ENCODE measurements at regions not wholly inside any gene's neighbourhood (a gene's known extent, or its start where the extent isn't known, plus 50 kb on each side); places are given as distances from the start of the nearest gene placed in this dataset.

DNA sequence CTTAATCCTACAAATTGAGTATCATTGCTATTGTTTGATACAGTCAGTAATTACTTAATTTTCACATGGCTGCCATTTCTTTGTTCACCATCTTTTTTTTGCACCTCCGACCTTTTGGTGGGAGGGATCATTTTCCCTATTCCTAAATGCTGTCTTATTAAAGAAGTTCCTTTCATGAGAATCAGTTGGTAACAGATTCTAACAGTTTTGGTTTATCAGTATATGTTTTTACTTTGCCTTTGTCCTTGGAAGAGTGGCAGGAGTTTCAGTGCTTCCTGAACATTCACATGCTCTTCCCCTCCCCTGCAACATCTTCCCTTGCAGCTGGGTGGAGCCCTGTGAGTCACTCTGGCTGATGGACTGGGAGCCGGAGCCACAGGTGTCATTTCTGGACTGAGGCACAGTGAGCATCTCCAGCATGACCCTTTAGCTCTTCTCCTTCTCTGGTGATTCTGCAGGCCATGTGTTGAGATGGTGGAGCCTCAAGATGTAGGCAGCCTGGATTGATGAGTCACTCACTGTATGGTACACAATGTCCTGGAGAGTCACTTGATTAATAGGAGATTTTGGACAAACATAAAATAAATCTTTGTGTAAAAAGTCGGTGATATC, 217.7 kb downstream of the URB2 start:
- intact Hi-C loops (cut with micrococcal nuclease) = loop anchor here (10.0 kb wide), 1 partner anchor 179 kb away; no protein-coding TSS in a partner anchor
- DNase-seq = no peak
- no peaks in the 10 kb centered on the region for H3K36me3 Mint-ChIP-seq (ENCODE audit: low read depth)
- H3K9me3 Mint-ChIP-seq = no peaks in the 10 kb centered on the region
- H3K27ac Mint-ChIP-seq = no peak overlapping the region
- H3K4me1 Mint-ChIP-seq = no peaks in the 10 kb centered on the region
- peaks cover 27% of the 10 kb centered on the region for H3K27me3 Mint-ChIP-seq
- H3K4me3 Mint-ChIP-seq = no peak overlapping the region

DNA sequence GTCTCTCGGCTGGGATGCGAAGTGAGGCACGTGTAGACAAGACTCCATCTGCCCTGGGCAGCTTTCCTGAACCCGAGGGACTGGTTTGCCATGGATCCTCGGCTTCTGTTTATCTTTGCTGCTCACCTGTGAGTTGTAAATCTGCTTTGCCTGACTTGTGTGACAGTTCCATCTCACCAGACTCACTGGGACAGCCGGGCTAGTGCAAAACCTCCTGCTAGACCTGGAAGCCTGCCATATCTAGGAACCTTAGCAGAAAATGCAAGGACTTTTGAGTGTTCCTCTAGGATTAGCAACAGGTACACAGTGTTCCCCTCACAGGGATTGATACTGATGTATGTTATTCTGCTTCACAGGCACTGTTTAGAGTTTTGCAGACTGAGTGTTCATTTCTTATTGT, 218.6 kb downstream of the URB2 start:
- H3K4me1 Mint-ChIP-seq = no peaks in the 10 kb centered on the region
- no peaks in the 10 kb centered on the region for H3K36me3 Mint-ChIP-seq (ENCODE audit: low read depth)
- H3K9me3 Mint-ChIP-seq = no peaks in the 10 kb centered on the region
- peaks cover 27% of the 10 kb centered on the region for H3K27me3 Mint-ChIP-seq
- intact Hi-C loops (cut with micrococcal nuclease) = loop anchor here (10.0 kb wide), 1 partner anchor 180 kb away; no protein-coding TSS in a partner anchor
- DNase-seq = no peak
- no peak overlapping the region for H3K4me3 Mint-ChIP-seq
- no peak overlapping the region for H3K27ac Mint-ChIP-seq

DNA sequence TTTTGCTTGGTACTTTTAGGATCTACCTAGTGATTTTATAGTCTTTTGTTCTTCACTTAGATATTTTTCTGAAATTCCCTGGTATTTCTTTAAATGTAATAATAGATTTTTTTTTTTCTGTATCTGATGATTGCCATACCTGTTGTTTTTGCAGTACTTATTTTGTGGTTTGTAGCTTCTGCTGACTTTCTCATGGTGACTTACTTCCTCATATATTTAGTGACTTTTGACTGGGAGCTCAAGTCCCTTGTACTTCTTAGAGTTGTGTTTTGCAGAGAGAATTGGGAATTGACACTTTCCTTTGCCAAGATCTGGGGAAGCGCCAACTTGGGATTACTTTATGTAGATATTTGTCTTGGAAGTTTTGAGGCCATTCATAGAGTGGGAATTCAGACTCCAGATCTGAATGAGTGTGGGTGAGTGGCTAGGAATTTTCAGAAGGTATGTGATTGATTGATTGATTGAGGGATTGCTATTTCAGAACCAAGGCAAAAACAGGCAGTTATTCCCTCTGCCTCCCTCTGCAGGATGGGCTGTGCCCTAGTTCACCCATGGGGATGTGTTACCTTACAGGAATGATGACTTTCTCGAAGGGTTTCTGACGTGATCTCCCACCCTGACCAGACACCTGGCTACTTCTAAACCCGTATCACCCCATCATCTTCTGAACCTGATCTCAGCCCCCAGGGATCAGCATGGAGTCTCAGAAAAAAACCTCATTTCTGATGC, 219.5 kb downstream of the URB2 start:
- Mint-ChIP-seq H3K27me3 (peaks cover 20% of the 10 kb centered on the region), H3K27ac (no peak overlapping the region), H3K4me3 (no peak overlapping the region), H3K9me3 (no peaks in the 10 kb centered on the region), H3K36me3 (ENCODE audit: low read depth) (no peaks in the 10 kb centered on the region), H3K4me1 (no peaks in the 10 kb centered on the region)
- no peak for DNase-seq
- intact Hi-C loops (cut with micrococcal nuclease) = loop anchor here (10.0 kb wide), 1 partner anchor 181 kb away; no protein-coding TSS in a partner anchor

DNA sequence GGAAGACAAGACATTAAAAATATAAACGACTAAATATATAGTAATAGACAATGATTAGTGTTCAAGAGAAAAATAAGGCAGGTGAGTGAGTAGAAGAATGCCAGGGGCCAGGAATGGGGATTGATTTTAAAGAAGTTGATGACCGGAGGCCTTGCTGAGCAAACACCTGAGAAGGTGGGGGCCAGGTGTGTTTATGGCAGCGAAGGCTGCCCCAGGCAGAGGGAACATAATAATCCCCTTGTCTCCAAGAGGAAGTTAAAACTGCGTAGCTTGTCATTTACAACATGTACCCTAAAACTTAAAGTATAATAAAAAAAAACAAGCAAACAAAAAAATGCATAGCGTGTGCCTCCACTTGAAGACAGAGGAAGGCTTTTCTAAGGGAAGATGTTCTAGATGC, 220.3 kb downstream of the URB2 start:
- Mint-ChIP-seq H3K4me1 (no peaks in the 10 kb centered on the region), H3K27me3 (peaks cover 18% of the 10 kb centered on the region), H3K4me3 (no peak overlapping the region), H3K27ac (no peak overlapping the region), H3K36me3 (ENCODE audit: low read depth) (no peaks in the 10 kb centered on the region), H3K9me3 (no peaks in the 10 kb centered on the region)
- DNase-seq = no peak
- intact Hi-C loops (cut with micrococcal nuclease) = loop anchor here (10.0 kb wide), 1 partner anchor 182 kb away; no protein-coding TSS in a partner anchor

DNA sequence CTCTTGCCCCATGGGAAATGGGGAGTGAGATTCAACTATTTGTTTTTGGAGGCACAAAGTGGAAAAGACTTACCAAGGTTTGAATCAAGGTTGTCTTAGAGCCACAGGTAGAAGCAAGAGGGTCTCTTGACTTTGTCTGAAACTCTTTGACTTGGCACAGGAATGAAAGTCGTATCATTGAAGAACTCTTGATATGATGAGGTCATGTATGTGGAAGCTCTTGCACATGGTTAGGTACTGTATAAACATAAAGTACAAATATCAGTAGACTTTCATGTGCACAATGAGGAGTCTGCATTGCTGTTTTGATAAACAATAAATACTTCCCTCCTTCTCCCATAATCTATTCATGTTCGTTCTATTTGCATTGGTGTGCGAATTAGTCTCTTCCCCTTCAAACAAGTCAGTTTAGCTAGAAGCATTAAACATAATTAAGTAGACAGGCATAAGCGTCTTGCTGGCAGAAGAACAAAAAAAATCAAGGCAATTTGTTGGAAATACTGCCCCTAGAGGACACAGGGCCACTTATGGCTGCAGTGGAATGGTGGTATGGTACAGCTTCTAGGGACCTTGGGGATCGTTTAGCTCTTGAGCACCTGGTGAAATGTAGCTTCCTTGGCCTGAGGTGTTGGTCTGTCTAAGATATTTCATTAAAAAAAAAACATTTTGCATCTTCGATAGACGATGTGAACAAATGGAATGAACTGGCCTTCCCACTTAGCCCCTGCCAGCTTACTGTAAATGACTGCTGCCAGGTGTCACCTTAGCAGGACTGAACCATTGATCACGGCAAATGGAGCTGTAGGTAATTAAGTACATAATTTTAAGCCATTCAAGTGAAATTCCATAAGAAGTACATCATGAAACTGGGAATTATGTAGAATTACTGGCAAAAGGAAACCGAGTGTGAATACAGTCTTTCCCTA, 218.0 kb upstream of the GALNT2 start:
- intact Hi-C loops (cut with micrococcal nuclease) = loop anchor here (10.0 kb wide), 1 partner anchor 184 kb away; no protein-coding TSS in a partner anchor
- no peaks in the 10 kb centered on the region for H3K36me3 Mint-ChIP-seq (ENCODE audit: low read depth)
- no peak for DNase-seq
- no peaks in the 10 kb centered on the region for H3K9me3 Mint-ChIP-seq
- H3K4me3 Mint-ChIP-seq = no peak overlapping the region
- H3K4me1 Mint-ChIP-seq = no peaks in the 10 kb centered on the region
- H3K27me3 Mint-ChIP-seq = peaks cover 10% of the 10 kb centered on the region
- no peak overlapping the region for H3K27ac Mint-ChIP-seq

DNA sequence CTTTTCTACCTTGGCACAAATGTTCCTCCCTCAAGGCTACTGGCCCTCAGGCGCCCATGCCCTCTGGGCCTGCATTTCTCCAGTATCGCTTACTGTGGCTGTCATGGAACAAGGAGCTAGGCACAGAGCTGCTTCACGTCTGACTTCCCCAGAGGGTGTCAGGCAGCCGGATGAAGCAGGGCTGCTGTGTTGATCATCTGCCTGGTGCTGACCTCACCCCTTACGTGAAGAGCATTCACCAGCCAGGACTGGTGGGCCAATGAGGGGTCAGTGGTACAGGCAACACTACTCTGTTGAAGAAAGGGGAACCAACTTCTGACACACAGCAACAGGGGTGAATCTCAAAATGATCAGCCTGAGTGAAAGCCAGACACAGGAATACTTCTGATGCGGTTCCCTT, 215.5 kb upstream of the GALNT2 start:
- intact Hi-C loops (cut with micrococcal nuclease) = no loop called here
- no peak overlapping the region for H3K4me3 Mint-ChIP-seq
- no peaks in the 10 kb centered on the region for H3K36me3 Mint-ChIP-seq (ENCODE audit: low read depth)
- DNase-seq = no peak
- no peak overlapping the region for H3K27ac Mint-ChIP-seq
- peaks cover 4% of the 10 kb centered on the region for H3K27me3 Mint-ChIP-seq
- no peaks in the 10 kb centered on the region for H3K9me3 Mint-ChIP-seq
- peaks cover 6% of the 10 kb centered on the region for H3K4me1 Mint-ChIP-seq

DNA sequence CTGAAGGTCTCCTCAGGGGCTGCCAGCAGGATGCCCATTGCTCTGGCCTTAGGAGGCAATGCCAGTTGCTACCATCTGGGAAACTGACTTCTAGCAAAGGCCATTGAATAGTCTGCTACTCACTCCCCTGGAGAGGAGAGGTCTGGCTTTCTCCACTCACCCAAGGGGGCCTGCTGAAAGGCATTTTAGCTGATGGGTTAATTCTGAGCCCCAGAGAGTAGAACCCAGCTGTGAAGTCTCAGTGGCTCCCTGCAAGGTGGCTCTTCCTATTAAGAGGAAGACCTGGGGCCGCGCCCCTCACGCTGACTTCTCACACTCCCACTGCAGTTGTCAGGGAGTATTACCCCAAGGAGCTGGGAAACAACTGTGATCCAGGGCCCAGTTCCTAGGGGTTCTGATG, 213.3 kb upstream of the GALNT2 start:
- Mint-ChIP-seq H3K9me3 (no peaks in the 10 kb centered on the region), H3K27ac (no peak overlapping the region), H3K36me3 (ENCODE audit: low read depth) (no peaks in the 10 kb centered on the region), H3K4me1 (peaks cover 6% of the 10 kb centered on the region), H3K27me3 (peaks cover 3% of the 10 kb centered on the region), H3K4me3 (no peak overlapping the region)
- intact Hi-C loops (cut with micrococcal nuclease) = no loop called here
- no peak for DNase-seq

DNA sequence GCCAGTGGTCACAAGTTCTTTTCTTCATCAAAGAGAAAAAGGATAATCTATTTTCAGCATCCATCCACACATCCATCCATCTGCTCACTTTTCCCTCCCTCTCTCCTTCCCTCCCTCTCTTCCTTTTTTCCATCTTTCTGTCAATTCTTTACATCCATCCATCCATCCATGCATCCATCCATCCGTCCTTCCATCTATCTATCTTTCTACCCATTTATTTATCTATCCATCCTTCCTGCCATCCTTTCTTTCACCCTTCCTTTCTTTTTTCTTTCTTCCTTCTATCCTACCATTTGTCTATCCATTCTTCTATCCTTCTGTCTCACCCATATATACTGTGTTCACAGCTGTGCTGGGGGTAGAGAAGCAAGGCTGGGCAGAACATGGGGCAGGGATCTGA, 212.4 kb upstream of the GALNT2 start:
- intact Hi-C loops (cut with micrococcal nuclease) = no loop called here
- H3K27me3 Mint-ChIP-seq = no peaks in the 10 kb centered on the region
- no peak overlapping the region for H3K27ac Mint-ChIP-seq
- no peak for DNase-seq
- no peak overlapping the region for H3K4me3 Mint-ChIP-seq
- H3K36me3 Mint-ChIP-seq (ENCODE audit: low read depth) = no peaks in the 10 kb centered on the region
- no peaks in the 10 kb centered on the region for H3K9me3 Mint-ChIP-seq
- peaks cover 6% of the 10 kb centered on the region for H3K4me1 Mint-ChIP-seq

DNA sequence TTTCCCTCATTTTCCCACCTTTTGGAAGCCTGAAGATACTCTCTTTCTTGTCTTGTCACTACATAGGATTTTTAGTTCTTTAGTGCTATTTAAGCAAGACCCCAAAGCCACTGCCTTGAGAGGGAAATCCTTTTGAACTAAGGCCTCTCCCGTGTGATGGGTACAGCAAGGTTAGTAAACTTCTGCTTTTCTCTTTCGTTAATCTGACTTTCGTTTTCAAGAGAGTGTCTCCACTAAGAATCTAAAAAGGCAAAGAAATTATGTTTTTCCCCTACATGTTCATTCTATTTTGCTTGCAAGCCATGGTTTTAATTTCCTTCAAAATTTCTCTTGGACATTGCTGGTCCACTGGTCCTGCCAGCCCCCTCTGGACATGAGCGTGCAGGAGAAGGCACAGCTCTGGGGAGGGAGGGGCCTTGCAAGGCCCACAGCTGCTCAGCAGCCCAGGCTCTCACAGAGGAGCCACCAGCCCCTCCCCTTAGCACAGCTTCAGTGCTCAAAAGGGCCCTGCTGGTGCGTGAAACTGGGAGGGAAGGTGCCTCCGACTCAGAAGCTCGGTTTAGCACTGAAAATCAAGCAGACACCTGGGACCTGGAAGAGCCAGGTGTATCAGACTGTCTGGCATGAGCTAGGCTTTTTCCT, 210.9 kb upstream of the GALNT2 start:
- intact Hi-C loops (cut with micrococcal nuclease) = no loop called here
- DNase-seq = peak; percentile 73
- Mint-ChIP-seq H3K36me3 (ENCODE audit: low read depth) (no peaks in the 10 kb centered on the region), H3K4me1 (peaks cover 6% of the 10 kb centered on the region), H3K4me3 (peak overlapping the region; percentile 84), H3K27ac (no peak overlapping the region), H3K27me3 (peaks cover under 1% of the 10 kb centered on the region), H3K9me3 (no peaks in the 10 kb centered on the region)

DNA sequence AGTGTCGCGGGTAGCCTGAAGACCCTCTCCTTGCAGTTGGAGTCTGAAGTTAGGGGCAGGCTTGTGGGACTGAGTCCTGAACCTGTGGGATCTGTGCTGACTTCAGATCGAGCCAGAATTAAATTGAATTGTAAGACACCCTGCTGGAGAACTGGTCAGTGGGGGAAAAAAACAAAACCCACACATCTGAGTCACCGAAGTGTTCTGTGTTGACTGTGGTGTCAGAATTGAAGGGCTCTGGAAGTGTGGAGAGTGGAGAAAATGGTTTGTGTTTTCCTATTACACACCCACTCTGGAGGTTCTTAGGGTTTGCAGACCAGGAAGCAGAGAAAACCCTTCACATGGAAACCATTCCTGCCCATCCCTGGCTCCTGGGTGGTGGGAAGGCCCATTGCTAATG, 209.5 kb upstream of the GALNT2 start:
- DNase-seq = no peak
- H3K36me3 Mint-ChIP-seq (ENCODE audit: low read depth) = no peaks in the 10 kb centered on the region
- peaks cover 8% of the 10 kb centered on the region for H3K4me1 Mint-ChIP-seq
- no peaks in the 10 kb centered on the region for H3K9me3 Mint-ChIP-seq
- H3K27me3 Mint-ChIP-seq = peaks cover 4% of the 10 kb centered on the region
- H3K27ac Mint-ChIP-seq = no peak overlapping the region
- H3K4me3 Mint-ChIP-seq = no peak overlapping the region
- intact Hi-C loops (cut with micrococcal nuclease) = no loop called here

DNA sequence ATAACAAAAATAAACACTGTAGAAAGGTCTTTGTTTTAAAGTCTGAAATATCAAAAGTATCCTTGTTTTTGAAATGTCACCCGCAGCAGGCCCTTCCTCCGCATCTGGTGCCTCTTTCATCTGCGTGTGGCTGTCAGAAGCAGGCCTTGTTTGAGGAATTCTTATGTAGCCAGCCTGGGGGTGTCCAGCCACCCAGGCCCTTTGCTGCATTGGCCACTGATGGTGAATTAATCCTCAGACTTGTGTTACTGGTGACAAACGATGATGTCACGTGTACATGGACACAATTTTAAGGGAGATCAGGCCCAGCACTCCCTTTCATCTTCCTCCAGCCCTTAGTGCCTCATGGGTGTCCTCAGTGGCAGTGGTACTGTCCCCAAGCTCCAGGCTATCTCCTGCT, 208.0 kb upstream of the GALNT2 start:
- H3K27me3 Mint-ChIP-seq = peaks cover 4% of the 10 kb centered on the region
- H3K36me3 Mint-ChIP-seq (ENCODE audit: low read depth) = no peaks in the 10 kb centered on the region
- H3K9me3 Mint-ChIP-seq = no peaks in the 10 kb centered on the region
- intact Hi-C loops (cut with micrococcal nuclease) = no loop called here
- H3K4me1 Mint-ChIP-seq = peaks cover 8% of the 10 kb centered on the region
- no peak for DNase-seq
- H3K27ac Mint-ChIP-seq = no peak overlapping the region
- no peak overlapping the region for H3K4me3 Mint-ChIP-seq

DNA sequence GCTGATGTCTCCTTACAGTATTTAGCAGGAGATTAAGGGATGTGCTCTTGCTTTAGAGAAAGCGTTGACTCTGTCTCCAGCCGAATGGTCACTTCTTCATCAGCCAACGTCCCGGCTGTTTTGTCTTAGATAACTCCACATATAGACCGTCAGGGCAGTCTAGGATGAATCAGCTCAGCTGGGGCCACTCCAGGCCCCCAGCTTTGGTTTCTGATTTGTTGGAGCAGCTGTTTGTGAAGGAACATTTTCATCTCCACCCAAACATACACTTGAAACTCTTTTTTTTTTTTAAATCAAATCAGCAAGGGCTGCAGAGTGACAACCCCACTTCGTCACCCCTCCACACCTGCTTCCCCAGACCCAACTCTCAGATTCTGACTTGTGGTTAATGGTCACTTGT, 206.1 kb upstream of the GALNT2 start:
- Mint-ChIP-seq H3K4me3 (no peak overlapping the region), H3K4me1 (peaks cover 5% of the 10 kb centered on the region)
- intact Hi-C loops (cut with micrococcal nuclease) = no loop called here

DNA sequence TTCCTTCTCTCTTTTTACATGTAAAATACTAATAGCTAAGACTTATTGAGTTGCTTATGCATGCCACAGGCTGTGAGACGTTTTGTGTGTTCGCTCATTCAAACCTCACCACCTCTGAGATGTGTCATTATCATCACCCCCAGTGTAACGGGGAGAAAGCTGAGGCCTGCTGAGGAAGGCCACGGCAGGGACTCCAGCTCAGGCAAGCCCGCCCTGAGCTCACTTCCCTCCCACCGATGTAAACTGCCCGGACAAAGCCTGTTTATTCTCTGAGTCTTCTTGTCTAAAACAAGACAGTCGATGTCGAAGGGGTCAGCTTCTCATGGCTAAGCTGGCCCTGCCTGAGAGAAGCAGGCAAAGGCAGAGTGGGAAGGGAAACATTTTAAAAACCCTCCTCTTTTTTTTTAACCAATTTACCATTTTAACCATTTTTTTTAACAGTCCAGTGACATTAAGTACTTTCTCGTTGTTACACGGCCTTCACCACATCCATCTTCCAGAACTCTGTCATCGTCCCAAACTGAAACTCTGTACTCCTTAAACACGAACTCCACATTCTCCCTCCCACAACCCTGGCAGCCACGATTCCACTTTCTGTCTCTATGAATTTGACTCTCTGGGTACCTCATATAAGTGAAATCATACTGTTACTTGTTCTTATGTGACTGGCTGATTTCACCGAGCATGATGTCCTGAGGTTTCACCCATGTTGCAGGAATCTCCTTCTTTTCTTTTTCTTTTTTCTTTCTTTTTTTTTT, 204.8 kb upstream of the GALNT2 start:
- H3K36me3 Mint-ChIP-seq (ENCODE audit: low read depth) = no peaks in the 10 kb centered on the region
- no peak overlapping the region for H3K27ac Mint-ChIP-seq
- peaks cover 2% of the 10 kb centered on the region for H3K4me1 Mint-ChIP-seq
- DNase-seq = no peak
- H3K4me3 Mint-ChIP-seq = no peak overlapping the region
- intact Hi-C loops (cut with micrococcal nuclease) = no loop called here
- H3K27me3 Mint-ChIP-seq = peaks cover 4% of the 10 kb centered on the region
- H3K9me3 Mint-ChIP-seq = no peaks in the 10 kb centered on the region

More for the DNA sequence above, 206.1 kb upstream of the GALNT2 start:
- Mint-ChIP-seq H3K9me3 (no peaks in the 10 kb centered on the region), H3K36me3 (ENCODE audit: low read depth) (no peaks in the 10 kb centered on the region), H3K27me3 (peaks cover 4% of the 10 kb centered on the region), H3K27ac (no peak overlapping the region)
- DNase-seq = no peak

All from activated CD4-positive, alpha-beta T cell treated with anti-CD3 and anti-CD28 coated beads, Interleukin-2, amount 10 ng/mL, durations not matched to agents 24 days and 14 days (primary cell).